ENCODE measurements at regions not wholly inside any gene's neighbourhood (a gene's known extent, or its start where the extent isn't known, plus 50 kb on each side); places are given as distances from the start of the nearest gene placed in this dataset.

GRCh38 chr18:53785811-53786210, 438.7 kb downstream of the MBD2 start:
- no peak overlapping the region for H3K4me3 Mint-ChIP-seq
- no peaks in the 10 kb centered on the region for H3K9me3 Mint-ChIP-seq
- no peak overlapping the region for H3K14ac ChIP-seq (ENCODE audit: insufficient read depth, low read length)
- no peaks in the 10 kb centered on the region for H4K20me1 ChIP-seq (ENCODE audit: control insufficient read depth, insufficient read depth, insufficient read length)
- no peak overlapping the region for H2BK15ac ChIP-seq (ENCODE audit: low read depth, low read length)
- DNase-seq: no peak
- no peak overlapping the region for H2BK5ac ChIP-seq (ENCODE audit: insufficient read length, low read length)
- H3K23me2 ChIP-seq (ENCODE audit: insufficient read length, low read depth, low read length, poor library complexity, severe bottlenecking): no peaks in the 10 kb centered on the region
- no peak overlapping the region for H4K91ac ChIP-seq (ENCODE audit: insufficient read length, low read depth, low read length)
- H3K18ac ChIP-seq (ENCODE audit: insufficient read length, low read depth, low read length): no peak overlapping the region
- H3K56ac ChIP-seq (ENCODE audit: insufficient read length, low read depth, low read length): no peak overlapping the region
- no peak overlapping the region for H3K27ac ChIP-seq (ENCODE audit: insufficient read length, low read depth, low read length)
- no peak for TF ChIP-seq CTCF (conservative IDR thresholded peaks at IDR 0.05)
- H4K5ac ChIP-seq (ENCODE audit: insufficient read length, low read depth, low read length): no peak overlapping the region
- no peak overlapping the region for H2BK120ac ChIP-seq (ENCODE audit: low read depth, low read length, poor library complexity, severe bottlenecking)
- no peaks in the 10 kb centered on the region for H3K4me1 Mint-ChIP-seq
- no peak overlapping the region for H4K8ac ChIP-seq (replicated peaks; ENCODE audit: insufficient read length, low read depth, low read length)
- H3K27me3 Mint-ChIP-seq (ENCODE audit: low read depth): no peaks in the 10 kb centered on the region
- no peak overlapping the region for H3K9ac ChIP-seq (ENCODE audit: extremely low read depth, insufficient read length, low read length)
- H3K4me2 ChIP-seq (ENCODE audit: insufficient read depth, insufficient read length, low read length): no peak overlapping the region
- no peaks in the 10 kb centered on the region for H3K79me1 ChIP-seq (ENCODE audit: insufficient read depth, low read depth, low read length, poor library complexity, severe bottlenecking)
- H3K9me3 ChIP-seq (ENCODE audit: control insufficient read depth, low read depth, low read length): no peaks in the 10 kb centered on the region
- H2AFZ ChIP-seq (ENCODE audit: low read length): no peak overlapping the region
- H3K4me1 ChIP-seq (ENCODE audit: insufficient read depth, low read length): no peaks in the 10 kb centered on the region
- no peak overlapping the region for H3T11ph ChIP-seq (ENCODE audit: low read length)
- no peaks in the 10 kb centered on the region for H3K27me3 ChIP-seq (ENCODE audit: insufficient read depth, low read length)
- H3K4ac ChIP-seq (ENCODE audit: low read depth, low read length): no peak overlapping the region
- H3K23ac ChIP-seq (ENCODE audit: insufficient read length, low read depth, low read length): no peak overlapping the region
- H3K36me3 Mint-ChIP-seq (ENCODE audit: insufficient read depth in 1 of 3, low read depth in 3 of 3): no peaks in the 10 kb centered on the region
- H3K79me2 ChIP-seq (ENCODE audit: insufficient read depth, low read length): no peaks in the 10 kb centered on the region
- H2BK12ac ChIP-seq (ENCODE audit: insufficient read length, low read depth, low read length): no peak overlapping the region
- H3K27ac Mint-ChIP-seq: no peak overlapping the region
- H2AK5ac ChIP-seq (ENCODE audit: insufficient read length, low read length): no peak overlapping the region
- no peak overlapping the region for H2BK20ac ChIP-seq (ENCODE audit: low read depth, low read length, poor library complexity, severe bottlenecking)

Data from H9 (cell line).